Coronary artery (tissue), 2 donors: ENCODE measurements at regions not wholly inside any gene's neighbourhood (a gene's known extent, or its start where the extent isn't known, plus 50 kb on each side); places are given as distances from the start of the nearest gene placed in this dataset.
A peak's percentile ranks its signal among the peaks of the same experiment; 100 is the strongest.

Source experiments
- DNase-seq: peaks from one replicate; pipeline ENCODE4 v3.0.0-alpha.2; 2017; ENCODE audit warnings: low spot score
- H3K27ac ChIP-seq, 2 donors: fragments of 200-600 bp; sonication (generic); one replicate each; pipeline ENCODE4 v1.5.1; 2016 to 2019
- H3K4me3 ChIP-seq: fragments of 200-600 bp; sonication (generic); 2 replicates; pipeline ENCODE4 v1.5.1; 2016; ENCODE audit warnings: mild to moderate bottlenecking, moderate library complexity
- CTCF ChIP-seq: fragments of 200-600 bp; sonication (generic); IDR thresholded peaks from one replicate; pipeline ENCODE4 v1.5.1; 2019; ENCODE audit warnings: antibody characterized with exemption

GRCh38 chr2:120654381-120655134 is 81.1 kb upstream of the GLI2 start:
- H3K4me3 ChIP-seq = peak overlapping the region; percentile 43
- DNase-seq = no peak
- H3K27ac ChIP-seq = no peak overlapping the region
- no peak for TF ChIP-seq CTCF

- Histone ChIP-seq H3K27ac (no peak overlapping the region), H3K4me3 (no peak overlapping the region)
- TF ChIP-seq CTCF = no peak
- DNase-seq = peak; percentile 41
Measured at GRCh38 chr2:120656273-120656950, 79.3 kb upstream of the GLI2 start.

- no peak overlapping the region for H3K4me3 ChIP-seq
- no peak for DNase-seq
- H3K27ac ChIP-seq = no peak overlapping the region
- no peak for TF ChIP-seq CTCF
Measured at GRCh38 chr2:120658042-120658769, 77.5 kb upstream of the GLI2 start.

DNA sequence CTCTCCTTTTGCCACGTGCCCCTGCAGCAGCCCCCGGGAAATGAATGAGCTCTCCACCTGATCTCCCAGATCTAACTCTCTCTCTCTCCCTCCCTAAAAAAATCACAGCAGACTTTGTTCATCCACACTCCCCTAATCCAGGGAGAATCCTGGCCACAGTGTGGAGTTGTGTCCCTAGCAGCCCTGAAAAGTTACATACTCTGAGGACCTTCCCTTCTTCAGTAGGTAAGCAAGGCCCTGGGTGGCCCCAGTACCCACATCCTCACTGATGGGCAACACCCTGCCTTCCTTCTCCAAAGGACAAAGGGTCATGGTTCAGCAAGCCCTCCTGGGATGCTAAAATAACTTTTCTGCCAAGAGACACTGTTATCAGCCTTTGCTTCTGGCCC is 76.9 kb upstream of the GLI2 start:
- TF ChIP-seq CTCF = no peak
- DNase-seq = no peak
- Histone ChIP-seq H3K27ac (no peak overlapping the region), H3K4me3 (no peak overlapping the region)

GRCh38 chr2:120659275-120659977 is 76.2 kb upstream of the GLI2 start:
- Histone ChIP-seq H3K4me3 (no peak overlapping the region), H3K27ac (no peak overlapping the region)
- DNase-seq = peak; percentile 22
- no peak for TF ChIP-seq CTCF

DNA sequence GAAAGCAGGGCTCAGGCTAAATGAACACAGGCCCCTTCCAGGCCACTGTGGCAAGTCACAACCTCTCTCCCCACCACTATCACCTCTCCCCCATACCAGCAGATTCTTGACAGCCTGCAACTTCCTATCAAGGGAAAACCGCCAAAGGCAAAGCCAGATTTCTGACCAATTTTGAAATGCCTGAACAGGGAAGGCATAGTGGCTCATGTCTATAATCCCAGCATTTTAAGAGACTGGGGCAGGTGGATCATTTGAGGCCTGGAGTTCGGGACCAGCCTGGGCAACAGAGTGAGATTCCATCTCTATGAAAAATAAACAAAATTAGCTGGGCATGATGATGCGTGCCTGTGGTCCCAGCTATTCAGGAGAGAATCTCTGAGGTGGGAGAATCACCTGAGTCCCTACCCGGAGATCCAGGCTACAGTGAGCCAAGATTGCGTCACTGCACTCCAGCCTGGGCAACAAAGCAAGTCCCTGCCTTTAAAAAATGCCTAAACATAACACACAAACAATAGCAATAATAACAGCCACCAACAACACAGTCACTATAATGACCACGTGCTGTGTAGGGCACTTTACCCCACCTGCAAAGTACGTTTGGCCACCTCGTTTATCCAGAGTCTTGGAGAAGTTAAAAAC is 75.5 kb upstream of the GLI2 start:
- H3K27ac ChIP-seq = no peak overlapping the region
- DNase-seq = no peak
- H3K4me3 ChIP-seq = no peak overlapping the region
- TF ChIP-seq CTCF = no peak
